ENCODE measurements at regions not wholly inside any gene's neighbourhood (a gene's known extent, or its start where the extent isn't known, plus 50 kb on each side); places are given as distances from the start of the nearest gene placed in this dataset.

DNA sequence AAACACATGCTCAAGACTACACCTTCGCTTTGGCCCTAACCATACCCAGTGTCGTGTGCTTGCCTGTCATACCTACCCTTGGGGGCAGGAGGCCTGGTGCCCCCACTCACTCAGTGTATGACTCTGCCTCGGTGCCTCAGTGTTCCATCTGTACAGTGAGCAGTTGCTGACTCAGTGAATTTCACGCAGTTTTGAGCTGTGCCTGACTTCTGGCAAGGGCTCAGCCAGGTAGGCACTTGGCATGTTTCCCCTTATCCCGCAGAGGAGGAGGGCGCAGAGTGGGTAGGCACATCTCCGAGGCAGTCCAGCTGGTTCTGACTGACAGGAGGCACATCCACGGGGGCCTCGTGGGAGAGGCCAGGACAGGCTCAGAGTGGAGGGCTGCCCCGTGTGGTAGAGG lies 148.9 kb upstream of the CIBAR2 start:
- DNase-seq, result no peak

DNA sequence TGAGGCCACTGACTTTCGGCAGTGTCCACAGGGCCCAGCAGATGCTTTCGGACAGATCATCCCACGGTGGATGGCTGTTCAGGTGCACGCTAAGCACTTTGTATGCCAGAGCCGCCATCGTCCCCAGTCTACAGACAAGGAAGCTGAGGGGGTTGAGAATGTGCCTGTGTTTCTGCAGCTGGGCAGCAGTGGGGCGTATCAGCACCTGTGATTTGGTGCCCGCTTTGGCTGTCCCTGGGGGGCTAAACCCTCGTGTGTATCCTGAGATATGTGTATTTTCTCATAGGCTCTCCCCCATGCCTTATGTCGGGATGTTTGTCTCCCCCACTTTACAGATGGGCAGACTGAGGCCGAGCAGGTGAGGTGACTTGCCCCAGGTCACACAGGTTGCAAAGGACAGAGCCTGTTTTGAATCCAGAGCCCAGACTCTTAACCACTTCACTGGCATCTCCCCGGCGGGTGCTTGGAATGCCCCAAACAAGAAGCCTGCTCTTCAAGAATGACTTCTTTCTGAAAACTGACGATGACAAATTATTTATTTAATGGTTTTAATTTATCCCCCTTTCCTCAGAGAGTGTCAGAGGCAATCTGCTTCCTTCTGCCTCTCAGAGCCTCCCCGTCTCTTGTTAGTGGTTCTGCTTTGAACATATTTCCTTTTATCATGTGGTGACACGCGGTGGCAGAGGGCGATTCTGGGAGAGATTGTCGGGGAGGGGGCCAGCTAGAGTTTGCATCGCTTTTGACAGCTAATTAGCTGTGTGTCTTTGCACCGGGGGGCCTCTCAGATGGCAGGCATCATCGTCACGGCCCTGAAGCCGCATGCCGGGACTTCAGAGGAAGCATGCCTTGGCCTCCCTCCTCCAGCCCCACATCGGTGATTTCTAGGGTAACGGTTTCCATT lies 149.6 kb upstream of the CIBAR2 start:
- DNase-seq, result no peak

DNA sequence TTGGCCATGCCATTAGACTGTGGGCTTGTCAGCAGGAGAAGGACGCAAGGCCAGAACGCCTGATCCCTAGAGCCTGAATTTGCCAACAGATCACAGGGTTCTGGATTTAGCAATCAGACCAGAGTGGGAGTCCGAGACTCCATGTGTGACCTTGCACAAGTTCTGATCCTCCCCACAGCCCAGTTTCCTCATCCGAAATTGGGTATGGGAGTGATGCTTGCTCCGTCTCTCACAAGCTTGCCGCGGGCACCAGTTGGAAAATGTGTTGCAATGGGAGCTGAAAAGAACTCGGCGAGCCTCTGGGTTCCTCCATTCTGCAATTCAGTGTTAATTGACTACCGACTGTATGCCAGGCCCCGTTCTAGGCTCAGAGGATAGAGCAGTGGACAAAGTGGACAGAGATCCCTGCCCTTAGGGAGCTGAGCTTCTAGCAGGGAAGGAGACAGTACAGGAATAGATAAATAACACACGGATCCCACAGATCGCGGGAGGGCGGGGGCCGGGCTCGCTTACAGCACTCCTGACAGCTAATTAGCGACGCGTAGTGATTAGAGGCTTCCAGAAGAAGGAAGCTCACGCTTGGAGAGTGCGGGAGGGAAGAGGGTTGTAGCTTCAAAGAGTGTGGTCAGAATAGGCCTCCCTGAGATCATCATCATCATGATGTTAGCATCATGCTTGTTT lies 150.4 kb upstream of the CIBAR2 start:
- peak; percentile 76 for DNase-seq

DNA sequence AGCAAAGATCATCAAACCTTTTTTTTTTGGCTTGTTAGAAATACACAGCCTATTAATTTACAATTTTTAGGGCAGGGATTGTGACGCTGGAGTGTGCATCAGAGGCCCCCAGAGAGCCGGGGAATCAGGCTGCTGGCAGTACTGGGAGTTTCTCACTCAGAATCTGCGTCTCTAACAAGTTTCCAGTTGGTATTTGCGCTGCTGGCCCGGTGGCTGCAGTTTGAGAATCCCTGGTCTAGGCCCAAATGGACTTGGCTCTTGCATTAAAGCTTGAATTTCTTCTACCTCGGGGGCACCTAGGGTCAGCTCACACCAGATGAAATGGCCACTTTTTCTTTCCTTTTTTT lies 150.9 kb upstream of the CIBAR2 start:
- no peak for DNase-seq

DNA sequence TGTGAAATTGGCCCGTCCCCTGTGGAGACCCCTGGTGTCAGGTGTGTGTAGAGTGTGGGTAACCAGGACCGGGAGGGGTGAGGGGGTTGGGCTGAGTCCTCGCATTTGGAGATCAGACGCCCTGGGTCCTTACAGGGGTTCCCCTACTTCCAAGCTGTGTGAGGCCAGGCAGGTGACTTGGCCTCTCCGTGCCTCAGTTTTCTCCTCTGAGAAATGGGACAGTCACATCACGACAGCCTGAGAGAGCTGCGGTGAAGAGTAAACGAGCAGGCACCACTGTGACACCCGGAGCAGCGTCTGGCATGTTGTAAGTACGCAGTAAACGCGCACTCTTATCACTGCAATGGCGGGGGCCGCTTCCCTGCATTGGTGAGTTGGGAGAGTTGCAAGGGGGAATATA lies 152.5 kb upstream of the CIBAR2 start:
- DNase-seq, result no peak

DNA sequence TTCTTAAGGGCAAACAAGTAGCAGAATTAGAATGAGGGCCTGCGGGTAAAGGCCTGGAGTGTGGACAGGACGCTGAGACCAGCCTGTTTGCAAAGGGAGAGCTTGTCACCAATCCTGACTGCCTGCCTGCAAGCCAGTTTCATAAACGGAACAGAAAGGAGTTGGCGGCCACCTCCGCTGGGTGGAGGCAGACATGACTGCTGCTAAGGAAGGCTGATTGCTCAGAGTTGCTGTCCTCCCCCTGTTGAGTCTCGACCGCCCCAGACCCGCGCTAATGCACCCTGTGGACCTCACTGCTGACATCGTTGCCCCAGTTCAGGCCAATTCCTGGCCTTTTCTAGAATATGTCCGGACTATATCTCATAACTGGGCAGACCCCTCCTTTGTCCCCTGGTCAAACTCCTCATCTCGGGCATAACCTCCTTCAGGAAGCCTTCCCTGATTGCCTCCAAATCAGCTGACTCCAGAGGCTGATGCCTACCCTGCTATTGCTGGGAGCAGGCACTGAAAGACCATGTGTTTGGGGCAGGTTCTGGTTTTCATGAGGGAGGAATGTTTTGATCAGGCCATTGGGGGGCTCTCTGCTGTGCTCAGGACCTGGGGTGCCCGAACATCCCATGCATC lies 153.0 kb upstream of the CIBAR2 start:
- peak; percentile 14 for DNase-seq

DNA sequence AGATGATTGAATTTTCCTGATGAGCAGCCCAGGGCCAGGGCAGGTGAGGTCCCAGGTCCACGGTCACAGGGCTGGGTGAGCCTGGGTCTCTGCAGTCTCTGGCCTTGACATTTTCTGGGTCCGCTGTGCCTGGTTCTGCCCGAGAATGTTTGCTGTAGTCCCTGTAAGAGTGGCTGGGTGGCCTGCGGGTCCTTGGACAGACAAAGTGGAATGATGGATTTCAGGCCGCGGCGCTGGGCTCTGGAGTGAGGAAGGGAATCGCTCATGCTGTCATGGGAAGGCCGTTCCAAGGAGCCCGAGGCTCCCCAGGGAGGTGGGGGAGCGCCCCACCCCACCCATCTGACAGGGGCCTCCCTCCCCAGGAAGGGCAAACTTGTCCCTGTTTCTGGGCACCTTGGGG lies 153.5 kb upstream of the CIBAR2 start:
- DNase-seq, result no peak

DNA sequence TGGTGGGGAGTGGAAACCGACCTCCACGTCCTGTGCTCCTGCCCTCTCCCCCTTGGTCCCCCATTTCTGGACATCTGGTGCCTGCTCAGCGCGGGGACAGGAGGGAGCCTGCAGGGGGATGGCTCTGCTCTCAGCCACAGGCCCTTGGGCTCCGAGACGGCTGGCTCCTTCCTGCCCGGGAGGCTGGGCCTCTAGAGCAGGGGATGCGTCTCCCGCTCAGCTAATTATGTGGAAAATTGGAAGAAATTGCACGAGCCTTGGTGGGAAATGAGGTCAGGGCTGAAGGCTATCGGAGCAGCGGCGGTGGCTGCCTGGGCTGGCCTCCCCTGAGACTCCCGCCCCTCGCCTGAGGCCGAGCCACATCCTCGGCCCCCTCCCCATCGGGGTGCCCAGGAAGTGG lies 154.6 kb upstream of the CIBAR2 start:
- DNase-seq, result no peak

DNA sequence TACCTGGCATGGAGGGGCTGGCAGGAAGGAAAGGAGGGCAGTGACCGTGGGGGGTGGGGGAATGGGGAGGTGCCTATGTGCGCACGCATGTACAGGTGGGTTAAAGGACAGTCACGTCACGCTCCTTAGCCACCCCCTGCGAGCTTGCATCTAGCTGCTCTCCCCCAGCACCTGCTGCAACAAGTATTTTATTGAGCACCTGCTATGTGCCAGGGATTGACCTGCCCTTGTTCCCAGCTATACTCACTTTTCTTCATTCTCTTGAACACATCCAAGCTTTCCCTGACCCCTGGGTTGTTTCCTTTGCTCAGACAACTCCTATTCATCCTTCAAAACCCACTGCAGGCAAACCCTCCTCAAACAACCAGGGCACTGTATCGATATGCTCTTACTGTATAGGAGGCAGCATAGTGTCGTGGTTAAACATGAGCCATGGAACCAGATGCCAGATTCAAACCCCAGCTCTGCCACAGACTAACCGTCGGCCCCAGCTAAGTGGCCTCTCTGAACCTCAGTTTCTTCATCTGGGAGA lies 155.2 kb upstream of the CIBAR2 start:
- no peak for DNase-seq

DNA sequence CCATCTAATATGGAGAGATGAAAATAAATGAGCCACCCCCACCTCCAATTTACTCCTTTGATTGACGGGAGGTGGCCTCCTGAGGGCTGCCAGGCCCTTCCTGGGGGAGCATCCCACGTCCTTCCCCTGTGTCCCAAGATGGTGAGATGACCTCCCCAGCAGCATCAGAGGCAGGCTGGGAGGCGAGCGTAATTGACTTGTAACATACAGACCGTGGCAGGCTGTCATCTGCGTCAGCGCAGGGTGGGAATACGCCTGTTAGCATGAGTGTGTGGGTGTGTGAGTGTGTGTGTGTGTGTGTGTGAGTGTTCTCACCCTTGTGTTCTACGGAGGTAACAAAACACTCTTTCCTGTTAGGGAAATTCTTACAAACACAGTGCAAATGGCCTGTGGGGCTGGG lies 156.9 kb upstream of the CIBAR2 start:
- DNase-seq, result peak; percentile 31

DNA sequence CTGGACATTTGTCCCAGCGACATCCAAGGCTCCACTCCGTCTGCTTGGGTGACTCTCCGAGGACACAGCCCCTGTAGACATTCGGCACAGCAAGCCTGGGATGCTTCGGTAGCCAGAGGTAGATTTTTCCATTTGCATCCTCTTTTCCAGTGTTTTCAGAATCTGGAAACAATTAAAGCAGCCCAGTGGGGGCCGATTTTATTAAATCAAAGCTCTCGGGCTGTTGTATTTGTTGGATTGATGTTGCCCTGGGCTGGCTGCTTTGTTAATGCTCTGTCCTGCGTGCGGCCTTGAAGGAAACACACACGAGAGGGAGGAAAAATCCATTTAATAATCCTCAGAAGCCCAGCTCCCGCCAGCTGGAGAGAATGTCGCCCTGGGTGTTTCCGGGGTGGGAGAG lies 158.1 kb upstream of the CIBAR2 start:
- DNase-seq, result no peak

DNA sequence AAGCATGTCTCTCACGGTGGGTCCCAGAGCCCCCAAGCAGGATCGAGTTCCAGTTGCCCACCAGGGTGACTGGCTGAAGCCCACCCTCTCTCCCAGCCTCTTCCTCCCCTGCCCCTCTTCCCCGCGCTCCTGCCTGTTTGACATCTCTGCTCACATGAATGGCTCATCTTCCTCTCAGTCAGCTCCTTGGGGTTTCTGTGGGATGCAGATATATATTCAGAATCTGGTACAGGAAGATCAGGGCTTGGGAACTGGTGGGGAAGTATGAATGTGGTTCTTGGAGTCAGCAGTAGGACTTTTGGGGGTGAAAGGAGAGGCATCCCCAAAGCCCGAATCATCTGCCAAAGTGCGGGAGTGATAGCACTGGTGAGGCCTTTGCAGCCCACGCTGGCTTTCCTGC lies 158.9 kb upstream of the CIBAR2 start:
- no peak for DNase-seq

DNA sequence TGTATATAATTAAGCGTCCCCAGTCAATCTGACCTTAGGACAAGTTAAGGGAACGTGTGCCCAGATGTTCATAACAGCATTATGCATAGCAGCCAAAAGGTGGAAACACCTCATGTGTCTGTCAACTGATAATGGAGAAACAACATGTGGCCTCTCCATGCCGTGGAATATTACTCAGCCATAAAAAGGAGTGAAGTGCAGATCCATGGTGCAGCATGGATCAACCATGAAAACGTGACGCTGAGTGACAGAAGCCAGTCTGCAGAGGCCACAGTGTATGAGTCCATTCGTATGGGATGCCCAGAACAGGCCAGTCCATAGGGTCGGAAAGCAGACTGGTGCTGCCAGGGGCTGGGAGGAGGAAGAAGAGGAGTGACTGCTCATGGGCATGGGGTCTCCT lies 161.0 kb upstream of the CIBAR2 start:
- no peak for DNase-seq

DNA sequence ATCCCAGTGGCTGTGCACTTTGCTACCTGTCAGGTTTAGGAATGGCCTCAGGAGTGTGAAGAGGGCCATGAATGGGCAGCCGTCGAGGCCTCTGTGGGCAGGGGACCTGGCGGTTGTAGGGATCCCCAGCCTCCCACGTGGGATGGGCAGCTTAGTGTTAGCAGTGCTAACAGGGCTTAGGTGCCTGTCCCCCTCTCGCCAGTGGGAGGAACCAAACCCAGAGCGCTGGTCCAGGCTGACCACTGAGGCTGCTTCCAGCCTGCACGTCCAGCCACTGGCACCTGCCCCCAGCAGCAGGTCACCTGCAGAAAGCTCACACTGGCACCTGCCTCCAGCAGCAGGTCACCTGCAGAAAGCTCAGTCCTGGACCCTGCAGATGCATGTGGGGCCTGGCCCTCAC lies 162.2 kb upstream of the CIBAR2 start:
- DNase-seq, result no peak

DNA sequence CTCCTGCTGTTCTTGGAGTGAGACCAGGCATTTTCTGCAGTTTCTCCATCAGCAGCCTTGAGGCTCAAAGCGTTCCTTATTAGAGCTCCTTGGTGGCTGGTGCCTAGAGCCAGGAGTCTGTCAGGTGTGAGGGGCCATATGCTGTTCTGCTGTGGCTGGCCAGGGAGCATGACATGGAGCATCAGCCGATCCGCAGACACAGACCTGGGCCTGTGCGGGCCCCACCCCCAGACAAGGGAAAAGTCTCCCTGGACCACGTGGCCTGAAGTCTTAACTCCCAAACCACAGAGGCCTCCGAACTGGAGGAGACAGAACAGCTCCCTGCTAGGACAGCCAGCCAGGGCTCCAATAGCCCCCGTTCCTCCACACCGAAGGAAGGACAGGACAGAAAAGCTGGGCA lies 162.7 kb upstream of the CIBAR2 start:
- no peak for DNase-seq

DNA sequence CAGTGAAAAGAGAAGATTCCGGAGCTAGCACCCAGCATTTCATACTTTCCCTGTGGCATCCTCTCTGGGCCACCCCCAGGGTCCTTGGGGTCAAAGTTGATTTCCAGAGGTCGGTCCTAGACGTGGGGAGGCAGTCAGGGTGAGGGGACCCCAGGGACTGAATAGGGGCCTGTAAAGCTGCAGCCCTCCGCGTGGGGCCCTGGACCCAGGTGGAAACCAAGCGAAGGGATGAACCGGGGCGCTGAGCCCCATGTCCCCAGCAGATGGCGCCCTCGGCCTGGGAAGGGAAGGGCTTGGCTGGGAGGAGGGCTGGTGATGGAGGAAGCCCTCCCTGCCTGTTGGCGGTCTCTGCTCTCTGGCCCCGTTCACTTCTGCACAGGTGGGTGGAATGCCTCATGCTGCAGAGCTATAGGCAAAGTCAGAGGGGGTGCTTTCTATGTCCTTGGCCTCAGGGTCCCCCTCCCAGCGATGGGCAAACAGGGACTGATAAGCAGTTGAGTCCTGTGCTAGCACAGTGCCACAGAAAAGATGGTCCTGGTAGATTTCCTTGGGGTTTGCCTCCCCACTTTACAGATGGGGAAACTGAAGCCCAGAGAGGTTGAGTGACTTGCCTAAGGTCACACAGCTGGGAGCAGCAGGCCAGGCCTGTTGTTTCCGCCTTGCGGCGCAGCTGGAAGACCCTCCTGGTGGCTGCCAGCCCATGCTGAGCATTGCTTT lies 163.4 kb upstream of the CIBAR2 start:
- peak; percentile 80 for DNase-seq

DNA sequence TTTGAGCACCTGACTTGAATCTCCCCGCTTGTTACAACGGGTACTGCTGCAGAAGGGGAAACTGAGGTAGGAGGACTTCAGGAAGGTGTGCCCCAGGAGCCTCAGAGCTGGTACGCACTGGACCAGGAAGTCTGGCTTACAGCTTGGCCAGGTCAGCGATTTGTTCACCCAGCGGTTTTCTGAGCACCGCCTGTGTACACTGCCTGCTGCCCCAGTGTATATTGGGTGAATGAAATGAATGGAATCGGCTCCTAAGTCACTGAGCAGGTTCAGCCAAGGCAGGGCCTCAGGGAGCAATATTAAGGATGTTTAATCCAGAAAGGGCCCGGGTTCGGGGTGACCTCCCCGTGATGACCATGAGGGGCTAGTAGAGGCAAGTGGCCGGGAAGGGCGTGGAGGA lies 164.0 kb upstream of the CIBAR2 start:
- DNase-seq, result no peak

DNA sequence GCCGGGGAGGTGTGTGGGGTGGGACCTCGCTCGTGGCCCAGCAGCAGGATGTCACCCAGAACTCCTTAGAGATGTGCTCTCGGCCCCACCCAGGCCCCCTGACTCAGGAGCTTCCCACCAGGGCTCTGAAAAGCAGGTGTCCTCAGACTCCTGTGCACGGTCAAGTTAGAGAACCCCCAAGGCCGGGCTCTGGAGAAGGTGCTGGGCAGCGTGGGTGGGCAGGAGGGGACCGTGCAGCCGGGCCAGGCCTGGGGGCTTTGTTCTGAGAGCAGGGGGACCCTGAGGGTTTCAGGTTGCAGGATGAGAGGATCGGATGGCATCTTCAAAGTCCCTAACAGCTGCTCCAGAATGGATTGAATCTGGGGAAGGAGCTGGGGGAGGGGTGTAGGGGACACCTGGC lies 164.4 kb upstream of the CIBAR2 start:
- DNase-seq, result no peak

DNA sequence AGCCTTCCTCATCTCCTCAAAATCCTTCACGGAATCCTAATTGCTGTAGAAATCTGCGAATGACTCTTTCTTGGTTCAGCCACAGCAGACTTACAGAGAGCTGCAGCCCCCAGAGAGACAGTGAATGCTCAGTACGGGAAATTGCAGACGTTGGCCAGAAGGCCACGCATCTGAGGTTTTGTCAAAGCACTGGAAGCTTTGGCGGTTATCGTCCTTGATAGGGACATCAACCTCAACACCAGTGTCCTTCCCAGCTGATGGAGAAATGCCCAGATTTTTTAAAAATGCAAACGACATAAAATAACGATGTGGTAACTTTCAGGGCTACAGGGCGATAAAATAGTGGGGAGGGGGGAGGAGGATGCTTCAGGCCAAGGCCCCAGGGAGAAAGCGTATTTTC lies 166.6 kb upstream of the CIBAR2 start:
- no peak for DNase-seq

DNA sequence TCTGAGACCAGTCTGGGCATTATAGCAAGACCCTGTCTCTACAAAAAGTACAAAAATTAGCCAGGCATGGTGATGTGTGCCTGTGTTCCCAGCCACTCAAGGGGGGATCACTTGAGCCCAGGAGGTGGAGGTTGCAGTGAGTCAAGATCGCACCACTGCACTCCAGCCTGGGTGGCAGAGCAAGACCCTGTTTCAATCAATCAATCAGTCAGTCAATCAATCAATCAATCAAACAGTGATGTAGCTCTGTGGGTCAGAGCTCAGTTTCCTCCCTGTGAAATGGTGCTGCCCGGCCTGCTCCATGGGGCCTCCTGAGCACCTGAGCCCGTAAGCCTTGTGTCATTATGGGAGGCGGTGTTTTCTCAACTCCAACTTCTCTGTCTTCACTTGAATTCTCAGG lies 167.1 kb upstream of the CIBAR2 start:
- DNase-seq, result no peak

DNA sequence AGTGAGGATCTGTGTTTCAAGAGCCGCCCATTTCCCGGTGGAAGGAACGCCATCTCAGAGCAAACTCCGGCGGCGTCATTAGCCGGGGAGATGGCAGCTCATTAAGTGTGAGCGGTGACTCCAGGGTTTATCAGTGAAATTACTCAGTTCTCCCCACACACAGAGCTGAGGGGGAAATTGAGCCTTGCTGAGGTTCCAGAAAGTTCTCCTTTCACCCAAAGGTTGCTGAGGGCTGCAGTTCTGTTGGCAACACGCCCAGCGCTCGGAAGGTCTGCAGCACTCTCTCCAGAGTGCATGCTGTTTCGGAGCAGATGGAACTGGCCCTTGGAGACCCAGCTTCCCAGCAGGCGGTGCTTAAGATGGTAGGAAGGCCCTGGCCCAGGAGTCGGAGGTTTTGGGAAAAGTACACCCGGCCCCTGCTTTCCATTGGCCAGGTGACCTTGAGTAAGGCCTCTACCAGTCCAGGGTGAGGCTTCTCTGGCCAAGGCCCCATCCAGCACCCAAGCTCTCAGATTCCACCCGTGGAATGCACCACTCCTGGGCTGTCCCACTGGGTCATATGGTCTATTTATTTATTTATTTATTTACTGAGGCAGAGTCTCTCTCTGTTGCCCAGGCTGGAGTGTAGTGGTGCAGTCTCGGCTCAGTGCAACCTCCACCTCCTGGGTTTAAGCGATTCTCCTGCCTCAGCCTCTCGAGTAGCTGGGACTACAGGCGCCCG lies 167.7 kb upstream of the CIBAR2 start:
- no peak for DNase-seq

DNA sequence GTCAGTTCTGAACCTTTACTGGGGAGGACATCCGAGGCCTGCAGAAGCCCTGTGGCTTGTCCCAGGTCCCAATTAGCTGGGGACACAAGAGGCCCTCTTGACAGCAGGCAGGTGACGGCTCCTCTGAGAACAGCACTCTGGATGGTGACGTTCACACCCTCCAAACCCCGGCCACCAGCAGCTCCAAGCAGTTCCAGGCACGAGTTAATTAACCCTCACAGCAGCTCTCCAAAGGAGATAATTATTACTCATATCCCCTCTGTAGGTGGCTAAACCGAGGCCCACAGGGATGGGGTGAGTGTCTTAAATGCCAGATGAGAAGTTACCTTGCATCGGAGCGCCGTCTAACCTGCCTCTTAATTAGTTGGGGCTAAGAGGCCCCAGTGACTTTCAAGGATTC lies 168.9 kb upstream of the CIBAR2 start:
- no peak for DNase-seq

DNA sequence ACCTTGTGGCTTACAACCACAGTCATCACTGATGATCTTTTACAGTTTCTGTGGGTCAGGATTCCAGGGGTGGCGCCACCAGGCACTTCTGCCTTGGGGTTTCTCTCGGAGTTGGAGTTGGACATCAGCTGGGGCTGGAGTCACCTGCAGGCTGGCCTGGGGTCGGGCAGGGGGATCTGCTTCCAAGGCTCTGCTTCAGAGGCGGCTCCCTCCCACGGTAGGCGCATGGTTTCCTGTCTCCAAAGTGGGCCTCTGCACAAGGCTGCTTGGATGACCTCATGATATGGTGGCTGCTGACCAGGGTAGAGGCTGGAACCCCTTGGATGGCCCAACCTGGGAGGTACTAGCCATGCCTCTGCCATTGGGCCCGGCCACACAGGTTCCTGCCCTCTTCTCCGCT lies 170.6 kb upstream of the CIBAR2 start:
- no peak for DNase-seq

Measured in suppressor macrophage treated with lipopolysaccharide for 4 hours (primary cell).